Motor neuron (in vitro differentiated cells): ENCODE measurements at regions not wholly inside any gene's neighbourhood (a gene's known extent, or its start where the extent isn't known, plus 50 kb on each side); places are given as distances from the start of the nearest gene placed in this dataset.
A peak's percentile ranks its signal among the peaks of the same experiment; 100 is the strongest.

Experiments used
- ATAC-seq, 8 experiments: fragments of 200-7000 bp; cut with Tn5 transposase; replicated peaks in 6 of 8; 2 replicates each; pipeline ENCODE4 v1.8.0; 2021; ENCODE audit warnings: mild to moderate bottlenecking in 8 of 8, moderate library complexity in 8 of 8
- H3K27ac ChIP-seq, 2 donors: fragments of 250-450 bp; sonication (Bioruptor Pico); 2 replicates each; pipeline ENCODE4 v1.9.0; 2021; ENCODE audit warnings: antibody characterized with exemption in 2 of 2, mild to moderate bottlenecking in 2 of 2, moderate library complexity in 1 of 2
- H3K4me1 ChIP-seq, 2 donors: fragments of 250-450 bp; sonication (Bioruptor Pico); replicated peaks in 1 of 2; 2 replicates each; pipeline ENCODE4 v1.6.1; 2021; ENCODE audit warnings: antibody characterized with exemption in 2 of 2, mild to moderate bottlenecking in 2 of 2, moderate library complexity in 1 of 2
- H3K4me3 ChIP-seq, 5 donors: fragments of 250-450 bp; sonication (Bioruptor Pico); 2 replicates each; pipeline ENCODE4 v1.9.0; 2021; ENCODE audit warnings: antibody characterized with exemption in 5 of 5, mild to moderate bottlenecking in 5 of 5, moderate library complexity in 4 of 5
- WGBS, 10 experiments: fragments of 450-650 bp; shearing (Covaris generic); methylation state at CpG; one replicate each; pipeline ENCODE4 v1.0.0; 2022; 5-methylcytosine and 5-hydroxymethylcytosine counted together
- in situ Hi-C, 9 experiments: fragments of 400-800 bp; cut with MboI; loops; one replicate each; pipeline ENCODE4 v1.15.0; 2021; ENCODE audit warnings: low sequenced_read_pairs in 9 of 9, low pct_unique_long_range_greater_than_20kb in 2 of 9; ENCODE audit not compliant: unreplicated experiment in 9 of 9

GRCh38 chr5:133796186-133796585 lies 172.2 kb downstream of the C5orf15 start:
- Histone ChIP-seq H3K27ac (no peak overlapping the region), H3K4me1 (no peaks in the 10 kb centered on the region), H3K4me3 (no peak overlapping the region)
- 43 to 87% (median 56%) methylated on average over 2 to 3 of the region's 5 CpGs; no CpG with 5 or more reads in 7 of the 10 experiments for whole genome bisulfite sequencing, 10 experiments
- no peak for ATAC-seq
- in situ Hi-C loops, result no loop called here

- in situ Hi-C loops, result no loop called here
- WGBS, 10 experiments, result 46 to 73% (median 58%) methylated on average over 3 to 7 of the region's 8 CpGs; no CpG with 5 or more reads in 2 of the 10 experiments
- Histone ChIP-seq H3K27ac (no peak overlapping the region), H3K4me3 (no peak overlapping the region), H3K4me1 (no peaks in the 10 kb centered on the region)
- ATAC-seq, result peak in 3 of 8 experiments; percentile 22 to 55 (median 25)
These were observed 173.5 kb downstream of the C5orf15 start for GRCh38 chr5:133794771-133795415.

GRCh38 chr5:133793756-133794465 lies 174.5 kb downstream of the C5orf15 start:
- in situ Hi-C loops, result no loop called here
- ATAC-seq, result peak in 3 of 8 experiments; percentile 35 to 65 (median 38)
- WGBS, 10 experiments, result 0 to 100% (median 63%) methylated on average over 1 to 4 of the region's 8 CpGs; no CpG with 5 or more reads in 2 of the 10 experiments
- no peak overlapping the region for H3K27ac ChIP-seq
- no peak overlapping the region for H3K4me3 ChIP-seq
- no peaks in the 10 kb centered on the region for H3K4me1 ChIP-seq

- WGBS, 10 experiments, result 0 to 80% (median 45%) methylated on average over 1 to 4 of the region's 4 CpGs; no CpG with 5 or more reads in 3 of the 10 experiments
- in situ Hi-C loops, result no loop called here
These were observed 175.8 kb downstream of the C5orf15 start for GRCh38 chr5:133792655-133793054.

GRCh38 chr5:133792024-133792423 lies 176.4 kb downstream of the C5orf15 start:
- Histone ChIP-seq H3K4me3 (no peak overlapping the region), H3K27ac (no peak overlapping the region), H3K4me1 (no peaks in the 10 kb centered on the region)
- peak in 2 of 8 experiments; percentile 33 to 50 for ATAC-seq
- in situ Hi-C loops, result no loop called here

More at GRCh38 chr5:133792655-133793054, 175.8 kb downstream of the C5orf15 start:
- no peak overlapping the region for H3K27ac ChIP-seq
- H3K4me1 ChIP-seq, result no peaks in the 10 kb centered on the region
- no peak for ATAC-seq
- H3K4me3 ChIP-seq, result no peak overlapping the region

- WGBS, 10 experiments, result 14 to 100% (median 70%) methylated on average over 1 of the region's 1 CpG; no CpG with 5 or more reads in 6 of the 10 experiments
- Histone ChIP-seq H3K4me1 (no peaks in the 10 kb centered on the region), H3K27ac (no peak overlapping the region), H3K4me3 (no peak overlapping the region)
- ATAC-seq, result no peak
- in situ Hi-C loops, result no loop called here
These were observed 177.5 kb downstream of the C5orf15 start for GRCh38 chr5:133790898-133791297.

GRCh38 chr5:133789428-133789827 lies 177.1 kb upstream of the FSTL4 start:
- in situ Hi-C loops, result no loop called here
- no peaks in the 10 kb centered on the region for H3K4me1 ChIP-seq
- no peak for ATAC-seq
- no peak overlapping the region for H3K27ac ChIP-seq
- H3K4me3 ChIP-seq, result no peak overlapping the region
- 52 to 100% (median 80%) methylated on average over 1 to 3 of the region's 3 CpGs; no CpG with 5 or more reads in 2 of the 10 experiments for WGBS, 10 experiments

GRCh38 chr5:133788121-133788520 lies 175.8 kb upstream of the FSTL4 start:
- no peak overlapping the region for H3K27ac ChIP-seq
- peaks cover 0 to 4% of the 10 kb centered on the region in 2 donors for H3K4me1 ChIP-seq
- ATAC-seq, result no peak
- 47 to 93% (median 86%) methylated on average over 1 to 3 of the region's 11 CpGs; no CpG with 5 or more reads in 3 of the 10 experiments for WGBS, 10 experiments
- in situ Hi-C loops, result no loop called here
- H3K4me3 ChIP-seq, result no peak overlapping the region

- peak in 2 of 8 experiments; percentile 48 to 70 for ATAC-seq
- in situ Hi-C loops, result no loop called here
- Histone ChIP-seq H3K27ac (no peak overlapping the region), H3K4me3 (no peak overlapping the region), H3K4me1 (peaks cover 6 to 10% of the 10 kb centered on the region in 2 donors)
- WGBS, 10 experiments, result 20 to 86% (median 74%) methylated on average over 1 to 3 of the region's 4 CpGs; no CpG with 5 or more reads in 3 of the 10 experiments
These were observed 174.1 kb upstream of the FSTL4 start for GRCh38 chr5:133786420-133786819.

- H3K4me1 ChIP-seq, result peaks cover 7 to 10% of the 10 kb centered on the region in 2 donors
- in situ Hi-C loops, result no loop called here
- no peak overlapping the region for H3K27ac ChIP-seq
- WGBS, 10 experiments, result 56 to 79% (median 70%) methylated on average over 2 to 3 of the region's 3 CpGs; no CpG with 5 or more reads in 5 of the 10 experiments
- no peak for ATAC-seq
- H3K4me3 ChIP-seq, result no peak overlapping the region
These were observed 172.8 kb upstream of the FSTL4 start for GRCh38 chr5:133785182-133785581.

GRCh38 chr5:133783481-133783880 lies 171.1 kb upstream of the FSTL4 start:
- no peak for ATAC-seq
- Histone ChIP-seq H3K27ac (no peak overlapping the region), H3K4me1 (peaks cover 7 to 10% of the 10 kb centered on the region in 2 donors), H3K4me3 (no peak overlapping the region)
- 20 to 94% (median 79%) methylated on average over 1 to 5 of the region's 5 CpGs; no CpG with 5 or more reads in 2 of the 10 experiments for WGBS, 10 experiments
- in situ Hi-C loops, result no loop called here

GRCh38 chr5:133782736-133783135 lies 170.4 kb upstream of the FSTL4 start:
- ATAC-seq, result no peak
- 47 to 100% (median 82%) methylated on average over 1 to 5 of the region's 5 CpGs; no CpG with 5 or more reads in 2 of the 10 experiments for WGBS, 10 experiments

GRCh38 chr5:133781436-133782225 lies 169.3 kb upstream of the FSTL4 start:
- no peak for ATAC-seq
- Histone ChIP-seq H3K4me3 (no peak overlapping the region), H3K27ac (no peak overlapping the region), H3K4me1 (peaks cover 7 to 10% of the 10 kb centered on the region in 2 donors)
- in situ Hi-C loops, result no loop called here
- 33 to 83% (median 65%) methylated on average over 1 to 4 of the region's 4 CpGs; no CpG with 5 or more reads in 3 of the 10 experiments for WGBS, 10 experiments

More at GRCh38 chr5:133782736-133783135, 170.4 kb upstream of the FSTL4 start:
- Histone ChIP-seq H3K27ac (no peak overlapping the region), H3K4me1 (peaks cover 7 to 10% of the 10 kb centered on the region in 2 donors), H3K4me3 (no peak overlapping the region)
- in situ Hi-C loops, result no loop called here
